ENCODE measurements at regions not wholly inside any gene's neighbourhood (a gene's known extent, or its start where the extent isn't known, plus 50 kb on each side); places are given as distances from the start of the nearest gene placed in this dataset.
"Not testable (repeated sequence)": the region's sequence is repeated elsewhere in the genome, so short reads cannot be mapped to it uniquely, and the experiment has no call there.

- not testable (repeated sequence) for TF ChIP-seq EZH2 (IDR thresholded peaks at IDR 0.05; ENCODE audit: insufficient read depth, poor library complexity, severe bottlenecking); EZH2phosphoT487 (IDR thresholded peaks at IDR 0.05; ENCODE audit: insufficient read depth, low read depth)
Observed at GRCh38 chr12:127983213-127983791, 283.7 kb upstream of the TMEM132C start.

Data from GM23248 (cell line).